ENCODE measurements at regions not wholly inside any gene's neighbourhood (a gene's known extent, or its start where the extent isn't known, plus 50 kb on each side); places are given as distances from the start of the nearest gene placed in this dataset.

GRCh38 chr1:94620345-94621031, 78.9 kb upstream of the F3 start:
- H3K4me3 ChIP-seq (ENCODE audit: low read depth, low read length): no peak overlapping the region
- no peak for DNase-seq (ENCODE audit: low read depth)
- no peaks in the 10 kb centered on the region for H3K27me3 ChIP-seq (ENCODE audit: control insufficient read depth, insufficient read depth, low read length)
- no peaks in the 10 kb centered on the region for H3K36me3 ChIP-seq (ENCODE audit: control insufficient read depth, insufficient read depth, low read length)
- no peak for TF ChIP-seq CTCF (IDR thresholded peaks at IDR 0.05; ENCODE audit: insufficient read depth, low read length, poor library complexity, severe bottlenecking)

GRCh38 chr1:94619731-94620130, 78.2 kb upstream of the F3 start:
- TF ChIP-seq CTCF (IDR thresholded peaks at IDR 0.05; ENCODE audit: insufficient read depth, low read length, poor library complexity, severe bottlenecking): no peak
- DNase-seq (ENCODE audit: low read depth): no peak
- Histone ChIP-seq H3K4me3 (ENCODE audit: low read depth, low read length) (no peak overlapping the region), H3K27me3 (ENCODE audit: control insufficient read depth, insufficient read depth, low read length) (no peaks in the 10 kb centered on the region), H3K36me3 (ENCODE audit: control insufficient read depth, insufficient read depth, low read length) (no peaks in the 10 kb centered on the region)

GRCh38 chr1:94617957-94618739, 76.6 kb upstream of the F3 start:
- H3K4me3 ChIP-seq (ENCODE audit: low read depth, low read length): no peak overlapping the region
- no peak for DNase-seq (ENCODE audit: low read depth)
- TF ChIP-seq CTCF (IDR thresholded peaks at IDR 0.05; ENCODE audit: insufficient read depth, low read length, poor library complexity, severe bottlenecking): no peak
- H3K27me3 ChIP-seq (ENCODE audit: control insufficient read depth, insufficient read depth, low read length): no peaks in the 10 kb centered on the region
- no peaks in the 10 kb centered on the region for H3K36me3 ChIP-seq (ENCODE audit: control insufficient read depth, insufficient read depth, low read length)

GRCh38 chr1:94617134-94617805, 75.7 kb upstream of the F3 start:
- peak; percentile 50 for DNase-seq (ENCODE audit: low read depth)

GRCh38 chr1:94616506-94616905, 74.9 kb upstream of the F3 start:
- H3K4me3 ChIP-seq (ENCODE audit: low read depth, low read length): no peak overlapping the region
- H3K27me3 ChIP-seq (ENCODE audit: control insufficient read depth, insufficient read depth, low read length): no peaks in the 10 kb centered on the region
- no peak for DNase-seq (ENCODE audit: low read depth)
- TF ChIP-seq CTCF (IDR thresholded peaks at IDR 0.05; ENCODE audit: insufficient read depth, low read length, poor library complexity, severe bottlenecking): no peak
- no peaks in the 10 kb centered on the region for H3K36me3 ChIP-seq (ENCODE audit: control insufficient read depth, insufficient read depth, low read length)

More at GRCh38 chr1:94617134-94617805, 75.7 kb upstream of the F3 start:
- Histone ChIP-seq H3K4me3 (ENCODE audit: low read depth, low read length) (no peak overlapping the region), H3K36me3 (ENCODE audit: control insufficient read depth, insufficient read depth, low read length) (no peaks in the 10 kb centered on the region), H3K27me3 (ENCODE audit: control insufficient read depth, insufficient read depth, low read length) (no peaks in the 10 kb centered on the region)
- no peak for TF ChIP-seq CTCF (IDR thresholded peaks at IDR 0.05; ENCODE audit: insufficient read depth, low read length, poor library complexity, severe bottlenecking)

Measured in kidney epithelial cell (primary cell).